Activated CD8-positive, alpha-beta memory T cell treated with anti-CD3 and anti-CD28 coated beads, Interleukin-2, amount 50 U/mL, for 48 hours (primary cell): ENCODE measurements at regions not wholly inside any gene's neighbourhood (a gene's known extent, or its start where the extent isn't known, plus 50 kb on each side); places are given as distances from the start of the nearest gene placed in this dataset.
"Not testable (repeated sequence)": the region's sequence is repeated elsewhere in the genome, so short reads cannot be mapped to it uniquely, and the experiment has no call there.

ENCODE experiments used
- DNase-seq: peaks from one replicate; pipeline ENCODE4 v3.0.0-alpha.2; 2020

GRCh38 chr10:71086439-71087080 lies 125.8 kb upstream of the UNC5B start:
- peak; percentile 23 for DNase-seq

- DNase-seq: peak; percentile 25
Observed at GRCh38 chr10:71087622-71088021, 124.7 kb upstream of the UNC5B start.

DNA sequence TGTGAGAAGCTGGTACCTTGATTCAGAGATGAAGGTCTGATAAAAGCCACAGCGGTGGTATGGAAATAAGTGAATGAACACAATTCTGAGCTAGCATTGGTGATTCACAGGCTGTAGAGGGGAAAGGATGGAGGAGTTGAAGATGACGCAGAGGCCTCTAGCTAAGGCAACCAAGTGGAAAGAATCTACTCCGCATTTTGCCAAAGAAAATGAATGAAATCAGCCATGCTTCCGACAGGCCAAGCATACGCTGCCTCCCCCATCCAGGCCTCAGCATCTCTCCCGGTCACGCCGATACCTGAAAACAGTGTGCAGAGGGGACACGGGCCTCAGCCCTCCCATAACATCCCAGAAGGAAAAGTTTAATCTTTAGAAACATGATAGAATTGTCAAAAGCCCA lies 124.3 kb upstream of the UNC5B start:
- DNase-seq: no peak

- DNase-seq: not testable (repeated sequence)
Observed at GRCh38 chr10:71088578-71088977, 123.8 kb upstream of the UNC5B start.

DNA sequence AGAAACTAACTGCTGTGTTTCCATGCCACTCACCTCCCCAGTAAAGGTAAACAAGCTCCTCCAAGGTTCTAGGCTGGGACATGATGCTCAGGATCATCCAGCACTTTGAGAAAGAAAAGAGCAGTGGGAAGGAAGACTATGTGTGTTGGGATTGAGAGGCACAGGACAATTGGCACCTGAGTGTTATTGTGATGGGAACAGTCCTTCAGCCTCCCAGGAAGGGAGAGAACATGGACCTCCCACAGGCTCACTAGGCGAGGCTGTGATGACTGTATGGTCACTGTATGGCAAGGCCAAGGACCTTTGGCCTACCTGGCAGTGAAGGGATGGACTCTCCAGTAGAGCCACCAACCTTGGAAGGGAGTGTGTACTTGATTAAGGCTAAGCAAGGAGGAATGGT lies 123.2 kb upstream of the UNC5B start:
- peak; percentile 12 for DNase-seq

- peak; percentile 25 for DNase-seq
Observed at GRCh38 chr10:71090330-71090729, 122.0 kb upstream of the UNC5B start.

- DNase-seq: peak; percentile 42
Observed at GRCh38 chr10:71090801-71091200, 121.6 kb upstream of the UNC5B start.

DNA sequence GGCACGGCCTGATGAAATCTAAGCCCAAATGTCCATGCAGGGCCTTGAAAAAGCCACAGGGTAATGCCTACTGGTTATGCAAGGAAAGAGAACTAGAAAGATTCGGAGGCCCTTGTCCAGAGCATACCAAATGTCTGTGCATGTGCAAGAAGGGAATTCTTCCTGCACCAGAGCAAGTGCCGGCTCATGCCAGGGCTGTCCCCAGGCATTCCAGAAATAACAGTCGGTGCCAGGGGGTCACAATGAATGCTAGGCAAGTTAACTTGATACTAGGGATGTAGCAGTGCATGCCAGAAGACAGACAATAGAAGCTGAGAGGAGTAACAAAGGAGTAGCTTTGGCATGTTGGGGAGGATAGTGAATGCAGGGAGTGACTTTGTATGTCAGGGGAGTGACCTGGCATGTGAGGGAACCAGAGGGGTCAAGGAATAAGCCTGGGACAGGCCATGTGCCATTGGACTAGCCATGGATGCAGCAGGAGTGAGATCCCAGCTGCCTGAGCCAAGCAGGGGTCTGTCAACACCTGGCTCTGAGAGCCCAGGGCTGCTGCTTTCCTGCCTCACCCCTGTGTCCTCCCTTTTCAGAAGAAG lies 119.5 kb upstream of the UNC5B start:
- DNase-seq: no peak

GRCh38 chr10:71093531-71093930 lies 118.8 kb upstream of the UNC5B start:
- DNase-seq: no peak

GRCh38 chr10:71094712-71095390 lies 117.5 kb upstream of the UNC5B start:
- peak; percentile 49 for DNase-seq

GRCh38 chr10:71099731-71100361 lies 112.5 kb upstream of the UNC5B start:
- no peak for DNase-seq

- DNase-seq: no peak
Observed at GRCh38 chr10:71103961-71104360, 108.4 kb upstream of the UNC5B start.

GRCh38 chr10:71106151-71106550 lies 106.2 kb upstream of the UNC5B start:
- not testable (repeated sequence) for DNase-seq

- not testable (repeated sequence) for DNase-seq
Observed at GRCh38 chr10:71107117-71107516, 105.3 kb upstream of the UNC5B start.

GRCh38 chr10:71108042-71108441 lies 104.3 kb upstream of the UNC5B start:
- not testable (repeated sequence) for DNase-seq

- no peak for DNase-seq
Observed at GRCh38 chr10:71112138-71112785, 100.1 kb upstream of the UNC5B start.

GRCh38 chr10:71116426-71116825 lies 95.9 kb upstream of the UNC5B start:
- DNase-seq: no peak

GRCh38 chr10:71117589-71117988 lies 94.8 kb upstream of the UNC5B start:
- not testable (repeated sequence) for DNase-seq

- DNase-seq: no peak
Observed at GRCh38 chr10:71123023-71123422, 89.3 kb upstream of the UNC5B start.

DNA sequence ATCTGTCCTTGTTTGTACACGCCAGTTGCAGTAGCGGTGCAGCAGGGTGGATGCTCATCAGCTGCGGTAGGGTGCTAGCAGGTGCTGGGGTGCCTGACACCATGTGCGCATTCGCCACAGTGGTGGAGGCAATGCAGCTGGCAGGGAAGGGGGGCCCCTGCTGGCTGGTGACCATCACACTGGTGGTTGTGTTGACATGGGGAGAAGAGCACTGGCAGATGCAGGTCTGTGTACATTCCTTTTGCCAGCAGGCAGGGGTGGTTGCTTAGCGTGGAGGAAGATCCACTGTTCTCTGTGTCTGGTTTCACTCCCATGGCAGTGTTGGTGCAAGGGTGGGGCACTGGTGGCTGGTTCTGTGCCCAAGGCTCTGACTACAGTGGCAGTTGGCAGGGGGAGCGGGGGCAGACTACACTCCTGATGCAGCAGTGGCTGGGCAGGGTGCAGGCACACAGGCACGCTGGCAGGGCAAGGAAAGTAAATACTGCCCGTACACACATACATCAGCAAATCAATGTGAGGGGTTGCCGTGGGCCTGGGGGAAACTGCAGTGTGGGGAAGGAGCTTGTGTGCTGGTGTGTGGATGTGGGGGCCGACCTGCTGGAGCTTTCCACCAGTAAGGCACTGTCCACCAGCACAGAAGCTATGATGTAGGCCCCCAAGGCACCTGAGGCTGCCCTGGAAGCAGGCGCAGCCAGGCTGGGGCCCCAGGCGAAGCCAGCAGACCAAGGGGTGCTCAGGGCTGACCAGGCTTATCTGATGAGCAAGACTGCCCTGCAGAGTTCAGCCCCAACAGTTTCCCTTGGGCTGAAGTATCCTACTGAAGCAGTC lies 87.2 kb upstream of the UNC5B start:
- DNase-seq: no peak

DNA sequence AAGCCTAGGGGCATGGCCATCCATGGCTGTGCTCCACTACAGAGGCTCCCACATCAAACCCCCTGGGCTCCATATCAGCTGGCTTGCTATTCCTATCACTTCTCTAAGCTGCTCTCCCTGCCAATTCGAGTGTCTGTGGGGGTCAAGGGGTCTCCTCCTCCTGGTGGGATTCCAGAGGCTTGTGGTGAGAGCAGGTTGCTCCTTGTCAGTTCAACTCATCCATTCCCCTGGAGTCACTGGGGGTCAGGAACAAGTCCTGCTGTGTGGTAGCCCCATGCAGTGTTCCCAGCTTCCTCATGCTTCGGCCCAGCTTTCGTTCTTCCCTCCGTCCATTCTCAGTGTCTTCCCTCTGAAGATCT lies 86.6 kb upstream of the UNC5B start:
- no peak for DNase-seq

DNA sequence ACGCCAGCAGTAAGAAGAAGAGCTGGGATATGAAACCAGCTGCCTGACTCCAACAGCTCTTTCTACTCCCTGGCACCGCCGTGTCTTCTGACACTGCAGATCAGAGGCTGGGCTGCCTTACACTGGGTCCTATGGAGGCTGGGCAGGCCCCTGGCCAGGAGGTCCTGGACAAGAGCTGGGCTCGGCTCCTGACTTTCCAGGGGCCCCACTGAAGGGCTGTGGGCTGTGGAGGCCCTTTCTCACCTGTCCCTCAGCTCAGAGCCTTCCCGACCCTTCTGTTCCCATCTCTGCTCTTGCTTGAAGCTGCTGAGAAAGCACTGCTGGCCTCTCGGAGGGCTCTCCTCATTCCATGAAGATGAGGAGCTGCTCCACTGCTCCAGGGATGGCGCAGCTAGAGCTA lies 85.9 kb upstream of the UNC5B start:
- no peak for DNase-seq

DNA sequence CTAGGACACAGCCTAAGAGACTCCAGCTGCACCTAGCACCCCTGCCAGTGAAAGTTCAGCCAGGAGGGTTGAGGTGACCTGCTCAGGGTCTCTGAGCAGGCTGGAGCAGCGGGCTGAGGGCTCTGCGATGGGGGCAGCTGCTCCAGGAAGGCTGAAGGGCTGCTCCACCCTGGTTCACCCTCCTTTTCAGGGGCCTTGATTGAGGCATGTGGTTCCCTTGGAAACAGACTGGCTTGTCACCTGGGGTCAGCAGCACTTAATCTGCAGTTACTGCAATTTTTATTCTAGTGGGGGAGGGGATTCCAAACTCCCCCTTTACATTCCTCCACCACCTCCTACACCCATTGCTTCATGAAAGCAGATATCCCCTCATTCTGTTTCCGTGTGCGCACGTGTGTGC lies 85.3 kb upstream of the UNC5B start:
- no peak for DNase-seq
